Heart left ventricle (tissue), 13 donors: ENCODE measurements at regions not wholly inside any gene's neighbourhood (a gene's known extent, or its start where the extent isn't known, plus 50 kb on each side); places are given as distances from the start of the nearest gene placed in this dataset.

ENCODE experiments used
- CTCF ChIP-seq, 12 donors: fragments of 200-600 bp; sonication (generic) in 4 of 12; IDR thresholded peaks; one replicate each; pipeline versions ENCODE4 v1.5.0 to v1.8.0; 2018 to 2022; ENCODE audit warnings: antibody characterized with exemption in 12 of 12, mild to moderate bottlenecking in 5 of 12
- POLR2A ChIP-seq, 2 donors: fragments of 450-650 bp; IDR thresholded peaks; one replicate each; pipeline ENCODE4 v1.6.1; 2017; ENCODE audit warnings: antibody characterized with exemption in 2 of 2, mild to moderate bottlenecking in 2 of 2, moderate library complexity in 2 of 2
- donor health status: ischemic (EF 13 %, LVEDD 7.1; RV severe dilation, severe dysfunction).
- donor health status: DM: no; HTN: yes; CAD: no.
- donor health status: DM: no; HTN: no; CAD: no.
- donor health status: ischemic (EF 25% LVEDD 6.9; RV normal size, moderate dysfunction).
- donor health status: ischemic (EF 25% LVEDD 5.7; RV mildly dilated, moderate dysfunction).
- donor health status: ischemic (EF 35%, LVEDD 5.7; RV mildly dilated, moderate dysfunction).
- donor health status: nonischemic (EF 11% LVEDD 7.7; RV severe dilation, severe dysfunction).
- donor health status: DM: yes; HTN: yes; CAD: no.
- donor health status: PGD.
- donor health status: ischemic (EF 29% LVEDD 5.4; RV normal size, mild dysfunction).
- donor health status: nonischemic (EF 23%, LVEDD 6.1; RV moderate dilation, normal function).

GRCh38 chr3:182445576-182445975 lies 347.7 kb upstream of the ATP11B start:
- TF ChIP-seq CTCF (IDR thresholded peaks at IDR 0.05) = no peak
- TF ChIP-seq POLR2A (IDR thresholded peaks at IDR 0.05) = no peak
